IMR-90 (cell line): ENCODE measurements at regions not wholly inside any gene's neighbourhood (a gene's known extent, or its start where the extent isn't known, plus 50 kb on each side); places are given as distances from the start of the nearest gene placed in this dataset.

Experiments
- ATAC-seq: fragments of 200-7000 bp; cut with Tn5 transposase; 2 replicates; pipeline ENCODE4 v1.9.1; 2020; ENCODE audit warnings: low read depth, mild to moderate bottlenecking, moderate library complexity
- BruUV-seq: library from RNA; stranded (reverse); fragments of 400-500 nt; replicated peaks from 2 replicates; lab custom pipeline; 2021; lab: Mats Ljungman, UMichigan
- CTCF ChIA-PET: fragments of 300-600 bp; formaldehyde crosslinking; extraction: SDS; loops from one replicate; lab custom pipeline; 2021; ENCODE audit warnings: antibody characterized with exemption; lab: Yijun Ruan, JAX
- POLR2A ChIA-PET: fragments of 300-600 bp; sonication (Branson Sonifier 250); formaldehyde crosslinking; loops from one replicate; lab custom pipeline; 2022; ENCODE audit warnings: antibody characterized with exemption; ENCODE audit not compliant: unreplicated experiment; lab: Charles Lee
- DNase-seq: peaks from one replicate; pipeline ENCODE4 v3.0.0; 2013
- H2AFZ ChIP-seq: replicated peaks from 2 replicates; pipeline ENCODE3; 2013; ENCODE audit warnings: low read length, mild to moderate bottlenecking; ENCODE audit not compliant: poor library complexity
- H2AK5ac ChIP-seq: 2 replicates; pipeline ENCODE4 v1.6.1; 2013; ENCODE audit warnings: low read depth, low read length, inconsistent platforms
- H2AK9ac ChIP-seq: replicated peaks from 2 replicates; pipeline ENCODE3; 2013; ENCODE audit warnings: mild to moderate bottlenecking, low read depth, low read length, moderate library complexity; ENCODE audit not compliant: poor library complexity
- H2BK120ac ChIP-seq: 2 replicates; pipeline ENCODE4 v1.6.1; 2013; ENCODE audit warnings: low read depth, low read length, inconsistent platforms
- H2BK15ac ChIP-seq: 3 replicates; pipeline ENCODE4 v1.6.1; 2013; ENCODE audit warnings: low read depth, low read length, inconsistent platforms
- H2BK20ac ChIP-seq: 2 replicates; pipeline ENCODE4 v1.6.1; 2013; ENCODE audit warnings: low read depth, mild to moderate bottlenecking, inconsistent platforms, low read length, moderate library complexity
- H2BK5ac ChIP-seq: 2 replicates; pipeline ENCODE4 v1.6.1; 2013; ENCODE audit warnings: mild to moderate bottlenecking, low read depth, low read length, inconsistent platforms; ENCODE audit not compliant: poor library complexity, severe bottlenecking
- H3K14ac ChIP-seq: replicated peaks from 2 replicates; pipeline ENCODE4 v1.6.1; 2013; ENCODE audit warnings: low read depth, low read length, inconsistent platforms
- H3K18ac ChIP-seq: 2 replicates; pipeline ENCODE4 v1.6.1; 2013; ENCODE audit warnings: low read depth, low read length, control low read depth
- H3K23ac ChIP-seq: 2 replicates; pipeline ENCODE4 v1.6.1; 2013; ENCODE audit warnings: low read depth, low read length, inconsistent platforms
- H3K27ac ChIP-seq: 2 replicates; pipeline ENCODE4 v1.5.1; 2013; ENCODE audit warnings: mild to moderate bottlenecking, control low read depth, low read length; ENCODE audit not compliant: insufficient read depth
- H3K27me3 ChIP-seq: 2 replicates; pipeline ENCODE4 v1.6.1; 2013; ENCODE audit warnings: low read length; ENCODE audit not compliant: control insufficient read depth, insufficient read depth
- H3K36me3 ChIP-seq: 2 replicates; pipeline ENCODE4 v1.6.1; 2013; ENCODE audit warnings: low read length, mixed read lengths; ENCODE audit not compliant: control insufficient read depth, insufficient read depth
- H3K4ac ChIP-seq: 2 replicates; pipeline ENCODE4 v1.6.1; 2013; ENCODE audit warnings: low read depth, low read length, inconsistent platforms
- H3K4me1 ChIP-seq: 2 replicates; pipeline ENCODE4 v1.6.1; 2013; ENCODE audit warnings: low read length, mixed read lengths; ENCODE audit not compliant: control insufficient read depth, insufficient read depth
- H3K4me2 ChIP-seq: 2 replicates; pipeline ENCODE4 v1.6.1; 2013; ENCODE audit warnings: low read depth, mild to moderate bottlenecking, control low read depth, low read length, moderate library complexity
- H3K4me3 ChIP-seq: 2 replicates; pipeline ENCODE4 v1.5.1; 2013; ENCODE audit warnings: low read depth, mild to moderate bottlenecking, control low read depth, low read length, moderate library complexity; ENCODE audit not compliant: insufficient read depth
- H3K56ac ChIP-seq: 2 replicates; pipeline ENCODE4 v1.6.1; 2013; ENCODE audit warnings: low read length, inconsistent platforms; ENCODE audit not compliant: insufficient read depth; ENCODE audit errors: extremely low read depth
- H3K79me1 ChIP-seq, 2 experiments: 2 replicates each; pipeline ENCODE4 v1.6.1; 2013; ENCODE audit warnings: low read length in 2 of 2, inconsistent platforms in 1 of 2, low read depth in 1 of 2
- H3K9ac ChIP-seq: 2 replicates; pipeline ENCODE4 v1.6.1; 2013; ENCODE audit warnings: low read depth, low read length, control low read depth
- H3K9me1 ChIP-seq: 2 replicates; pipeline ENCODE4 v1.6.1; 2013; ENCODE audit warnings: low read length, inconsistent platforms; ENCODE audit not compliant: insufficient read depth
- H3K9me3 ChIP-seq: 2 replicates; pipeline ENCODE4 v1.6.1; 2013; ENCODE audit warnings: low read length; ENCODE audit not compliant: control insufficient read depth, insufficient read depth
- H4K20me1 ChIP-seq: 2 replicates; pipeline ENCODE4 v1.6.1; 2013; ENCODE audit warnings: low read length, inconsistent platforms; ENCODE audit not compliant: insufficient read depth
- H4K5ac ChIP-seq: 2 replicates; pipeline ENCODE4 v1.6.1; 2013; ENCODE audit warnings: mild to moderate bottlenecking, low read depth, low read length, control low read depth
- H4K8ac ChIP-seq, 2 experiments: 2 replicates each; pipeline ENCODE4 v1.6.1; 2013; ENCODE audit warnings: low read depth in 2 of 2, low read length in 2 of 2, control low read depth in 1 of 2, inconsistent platforms in 1 of 2
- H4K91ac ChIP-seq: 2 replicates; pipeline ENCODE4 v1.6.1; 2013; ENCODE audit warnings: low read depth, low read length, inconsistent platforms; ENCODE audit not compliant: insufficient read depth
- BHLHE40 ChIP-seq: fragments of 150-350 bp; IDR thresholded peaks from 2 replicates; pipeline ENCODE4 v1.6.1; 2016; ENCODE audit warnings: mild to moderate bottlenecking, low read depth, low read length
- CEBPB ChIP-seq: IDR thresholded peaks from 2 replicates; pipeline ENCODE4 v1.6.1; 2012; ENCODE audit warnings: low read depth, low read length, improper control_type of control experiment
- FOS ChIP-seq: fragments of 150-350 bp; IDR thresholded peaks from 2 replicates; pipeline ENCODE4 v1.6.1; 2016; ENCODE audit warnings: low read depth, low read length
- MAFK ChIP-seq: IDR thresholded peaks from 2 replicates; pipeline ENCODE4 v1.6.1; 2012; ENCODE audit warnings: low read depth, low read length, improper control_type of control experiment
- MAZ ChIP-seq: IDR thresholded peaks from 2 replicates; pipeline ENCODE4 v1.6.1; 2012; ENCODE audit warnings: low read depth, mild to moderate bottlenecking, low read length, improper control_type of control experiment, moderate library complexity, borderline replicate concordance
- MXI1 ChIP-seq: IDR thresholded peaks from 2 replicates; pipeline ENCODE4 v1.6.1; 2012; ENCODE audit warnings: low read depth, mild to moderate bottlenecking, low read length, moderate library complexity, borderline replicate concordance
- NFE2L2 ChIP-seq: fragments of 150-350 bp; IDR thresholded peaks from 2 replicates; pipeline ENCODE4 v1.6.1; 2016; ENCODE audit warnings: low read depth, mild to moderate bottlenecking, low read length
- POLR2A ChIP-seq: IDR thresholded peaks from 2 replicates; pipeline ENCODE4 v1.6.1; 2012; ENCODE audit warnings: mild to moderate bottlenecking, low read depth, low read length
- RAD21 ChIP-seq: IDR thresholded peaks from 2 replicates; pipeline ENCODE4 v1.6.1; 2012; ENCODE audit warnings: low read length, improper control_type of control experiment
- RCOR1 ChIP-seq: IDR thresholded peaks from 2 replicates; pipeline ENCODE4 v1.6.1; 2012; ENCODE audit warnings: mild to moderate bottlenecking, low read length, improper control_type of control experiment; ENCODE audit not compliant: insufficient replicate concordance
- RFX5 ChIP-seq: IDR thresholded peaks from 2 replicates; pipeline ENCODE4 v1.8.0; 2012; ENCODE audit warnings: low read depth, mild to moderate bottlenecking, low read length, moderate library complexity
- SMC3 ChIP-seq: fragments of 150-350 bp; IDR thresholded peaks from 2 replicates; pipeline ENCODE4 v1.6.1; 2016; ENCODE audit warnings: low read depth, mild to moderate bottlenecking, antibody characterized with exemption, low read length, moderate library complexity
- WGBS, 2 experiments: methylation state at CpG; one replicate each; pipeline versions ENCODE4 v1.1.5 to v1.1.7; 2013; ENCODE audit warnings: missing lambda C conversion rate in 2 of 2; ENCODE audit not compliant: insufficient read length in 1 of 2; ENCODE audit errors: extremely low coverage in 2 of 2; 5-methylcytosine and 5-hydroxymethylcytosine counted together
- dilution Hi-C: fragments of 300-500 bp; cut with HindIII; formaldehyde crosslinking; loops from one replicate; pipeline ENCODE4 v1.14.3; 2018; ENCODE audit warnings: low sequenced_read_pairs; ENCODE audit not compliant: unreplicated experiment
- in situ Hi-C: fragments of 300-500 bp; cut with MboI; formaldehyde crosslinking; loops from 3 replicates; pipeline ENCODE4 v1.14.3; 2019; ENCODE audit warnings: low sequenced_read_pairs, inconsistent platforms, mixed read lengths
- intact Hi-C: fragments of 100-400 bp; cut with micrococcal nuclease; formaldehyde crosslinking; loops from 2 replicates; pipeline ENCODE4 v1.10.0; 2022

GRCh38 chr6:112595841-112596240 is 248.7 kb downstream of the RFPL4B start:
- no peak overlapping the region for H3K27ac ChIP-seq
- no peaks in the 10 kb centered on the region for H4K20me1 ChIP-seq
- POLR2A ChIA-PET: no interaction called here
- no peak overlapping the region for H3K14ac ChIP-seq
- H2AFZ ChIP-seq: no peak overlapping the region
- H2BK15ac ChIP-seq: no peak overlapping the region
- no peak overlapping the region for H4K91ac ChIP-seq
- H3K4me3 ChIP-seq: no peak overlapping the region
- dilution Hi-C loops: no loop called here
- H2BK120ac ChIP-seq: no peak overlapping the region
- peaks cover 2% of the 10 kb centered on the region; the same call in 1 of the 2 replicates for H3K9me3 ChIP-seq
- no peak overlapping the region for H3K56ac ChIP-seq
- no peak overlapping the region for H3K18ac ChIP-seq
- no peak overlapping the region for H4K5ac ChIP-seq
- no peak overlapping the region for H4K8ac ChIP-seq
- no peak overlapping the region for H3K4me2 ChIP-seq
- no peaks in the 10 kb centered on the region for H3K36me3 ChIP-seq
- H2BK20ac ChIP-seq: no peak overlapping the region
- no TSS peak for BruUV-seq
- no peak overlapping the region for H2AK5ac ChIP-seq
- no peaks in the 10 kb centered on the region for H3K9me1 ChIP-seq
- TF ChIP-seq POLR2A (no peak), MAFK (no peak), MAZ (no peak), CEBPB (no peak), NFE2L2 (no peak), RCOR1 (no peak), FOS (no peak), MXI1 (no peak), SMC3 (no peak), RAD21 (no peak), BHLHE40 (no peak), RFX5 (no peak)
- no peak for ATAC-seq
- H2AK9ac ChIP-seq: no peak overlapping the region
- whole genome bisulfite sequencing, 2 experiments: no CpG with 5 or more reads among the region's 2 CpGs
- 0 out of 2 replicates have a peak, but pooled peaks cover 2% of the 10 kb centered on the region for H3K4me1 ChIP-seq
- H3K79me1 ChIP-seq: no peaks in the 10 kb centered on the region
- intact Hi-C loops: no loop called here
- peaks cover 2% of the 10 kb centered on the region for H3K27me3 ChIP-seq
- in situ Hi-C loops: no loop called here
- no peak overlapping the region for H3K4ac ChIP-seq
- CTCF ChIA-PET: no interaction called here
- peak; percentile 39 for DNase-seq
- no peak overlapping the region for H3K23ac ChIP-seq
- no peak overlapping the region for H2BK5ac ChIP-seq
- H3K9ac ChIP-seq: no peak overlapping the region
